ENCODE measurements at regions not wholly inside any gene's neighbourhood (a gene's known extent, or its start where the extent isn't known, plus 50 kb on each side); places are given as distances from the start of the nearest gene placed in this dataset.

DNA sequence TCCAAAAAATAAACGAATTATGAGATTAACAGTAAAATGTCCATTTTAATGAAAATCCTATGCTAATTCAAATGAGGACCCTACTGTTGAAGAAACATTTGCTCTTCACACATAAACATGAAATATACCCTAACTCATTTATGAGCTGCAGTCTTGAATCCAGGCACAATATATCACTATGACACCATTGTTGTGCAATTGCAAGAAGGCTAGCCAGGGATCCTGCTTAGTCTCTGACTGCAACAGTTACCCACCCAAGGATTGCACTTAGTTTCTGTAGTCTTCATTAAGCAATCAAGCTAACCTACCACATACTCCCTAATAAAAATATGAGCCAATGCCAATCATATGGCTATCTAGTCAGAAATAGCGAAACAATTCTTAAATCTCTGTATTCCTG, 981.0 kb upstream of the FAT3 start:
- Histone ChIP-seq H3K4me1 (ENCODE audit: control insufficient read depth in 1 of 2, insufficient read depth in 2 of 2, low read length in 2 of 2) (no peaks in the 10 kb centered on the region), H3K9me3 (ENCODE audit: control insufficient read depth in 1 of 2, low read length in 2 of 2) (no peaks in the 10 kb centered on the region), H3K36me3 (ENCODE audit: control insufficient read depth in 1 of 2, insufficient read depth in 2 of 2, low read length in 2 of 2) (no peaks in the 10 kb centered on the region), H3K27ac (ENCODE audit: low read depth, low read length) (no peak overlapping the region), H3K9ac (ENCODE audit: low read depth in 1 of 2, low read length in 2 of 2) (no peak overlapping the region), H3K27me3 (ENCODE audit: control insufficient read depth in 1 of 2, insufficient read depth in 2 of 2, low read length in 2 of 2) (no peaks in the 10 kb centered on the region), H3K4me3 (ENCODE audit: low read depth in 1 of 2, low read length in 2 of 2) (no peak overlapping the region)

DNA sequence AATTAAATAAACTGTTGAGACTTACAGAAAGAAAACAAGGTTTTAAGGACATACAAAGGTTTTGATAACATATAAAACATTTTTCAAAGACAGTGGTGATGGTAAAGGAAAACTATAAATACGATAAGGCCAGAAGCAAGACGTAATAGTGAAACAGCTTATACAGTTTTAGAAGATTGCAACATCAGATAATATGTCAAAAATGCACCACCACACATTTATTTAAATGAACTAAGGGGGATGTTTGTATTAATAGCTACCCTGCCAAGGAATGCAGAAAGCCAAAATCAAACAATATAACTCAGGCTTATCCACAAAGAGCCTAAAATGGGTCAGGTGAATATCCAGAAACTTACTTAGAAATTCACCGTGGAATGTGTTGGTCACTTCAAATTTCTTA, 981.6 kb upstream of the FAT3 start:
- Histone ChIP-seq H3K4me3 (ENCODE audit: low read depth in 1 of 2, low read length in 2 of 2) (no peak overlapping the region), H3K27me3 (ENCODE audit: control insufficient read depth in 1 of 2, insufficient read depth in 2 of 2, low read length in 2 of 2) (no peaks in the 10 kb centered on the region), H3K27ac (ENCODE audit: low read depth, low read length) (no peak overlapping the region), H3K9ac (ENCODE audit: low read depth in 1 of 2, low read length in 2 of 2) (no peak overlapping the region), H3K4me1 (ENCODE audit: control insufficient read depth in 1 of 2, insufficient read depth in 2 of 2, low read length in 2 of 2) (no peaks in the 10 kb centered on the region), H3K36me3 (ENCODE audit: control insufficient read depth in 1 of 2, insufficient read depth in 2 of 2, low read length in 2 of 2) (no peaks in the 10 kb centered on the region), H3K9me3 (ENCODE audit: control insufficient read depth in 1 of 2, low read length in 2 of 2) (no peaks in the 10 kb centered on the region)

- Histone ChIP-seq H3K36me3 (ENCODE audit: control insufficient read depth in 1 of 2, insufficient read depth in 2 of 2, low read length in 2 of 2) (no peaks in the 10 kb centered on the region), H3K9ac (ENCODE audit: low read depth in 1 of 2, low read length in 2 of 2) (no peak overlapping the region), H3K9me3 (ENCODE audit: control insufficient read depth in 1 of 2, low read length in 2 of 2) (no peaks in the 10 kb centered on the region), H3K27ac (ENCODE audit: low read depth, low read length) (no peak overlapping the region), H3K27me3 (ENCODE audit: control insufficient read depth in 1 of 2, insufficient read depth in 2 of 2, low read length in 2 of 2) (no peaks in the 10 kb centered on the region), H3K4me1 (ENCODE audit: control insufficient read depth in 1 of 2, insufficient read depth in 2 of 2, low read length in 2 of 2) (no peaks in the 10 kb centered on the region), H3K4me3 (ENCODE audit: low read depth in 1 of 2, low read length in 2 of 2) (no peak overlapping the region)
These were observed 983.4 kb upstream of the FAT3 start for GRCh38 chr11:91241226-91241625.

- no peaks in the 10 kb centered on the region for H3K9me3 ChIP-seq (ENCODE audit: control insufficient read depth in 1 of 2, low read length in 2 of 2)
- H3K9ac ChIP-seq (ENCODE audit: low read depth in 1 of 2, low read length in 2 of 2), result no peak overlapping the region
- no peak overlapping the region for H3K27ac ChIP-seq (ENCODE audit: low read depth, low read length)
- no peaks in the 10 kb centered on the region for H3K4me1 ChIP-seq (ENCODE audit: control insufficient read depth in 1 of 2, insufficient read depth in 2 of 2, low read length in 2 of 2)
- no peak overlapping the region for H3K4me3 ChIP-seq (ENCODE audit: low read depth in 1 of 2, low read length in 2 of 2)
- H3K36me3 ChIP-seq (ENCODE audit: control insufficient read depth in 1 of 2, insufficient read depth in 2 of 2, low read length in 2 of 2), result no peaks in the 10 kb centered on the region
- no peaks in the 10 kb centered on the region for H3K27me3 ChIP-seq (ENCODE audit: control insufficient read depth in 1 of 2, insufficient read depth in 2 of 2, low read length in 2 of 2)
These were observed 985.3 kb upstream of the FAT3 start for GRCh38 chr11:91239359-91239758.

DNA sequence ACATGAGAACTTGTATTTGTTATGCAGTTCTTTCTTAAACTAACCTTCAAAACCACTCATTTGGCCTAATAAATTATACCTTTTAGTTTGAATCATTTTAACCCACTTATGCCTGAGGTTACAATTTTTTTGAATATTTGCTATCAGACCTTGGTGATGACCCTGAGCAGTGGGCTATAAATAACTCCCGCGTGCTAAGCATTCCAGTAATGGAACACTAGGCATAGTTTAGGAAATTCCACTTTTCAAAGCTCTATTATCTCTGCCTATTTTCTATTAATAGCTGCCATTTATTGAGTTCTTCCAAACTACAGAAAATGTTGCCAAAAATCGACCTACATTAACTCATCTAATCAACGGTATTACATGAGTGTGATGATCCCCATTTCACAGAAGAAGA, 993.4 kb upstream of the FAT3 start:
- H3K9ac ChIP-seq (ENCODE audit: low read depth in 1 of 2, low read length in 2 of 2), result no peak overlapping the region
- no peaks in the 10 kb centered on the region for H3K36me3 ChIP-seq (ENCODE audit: control insufficient read depth in 1 of 2, insufficient read depth in 2 of 2, low read length in 2 of 2)
- no peaks in the 10 kb centered on the region for H3K4me1 ChIP-seq (ENCODE audit: control insufficient read depth in 1 of 2, insufficient read depth in 2 of 2, low read length in 2 of 2)
- H3K27ac ChIP-seq (ENCODE audit: low read depth, low read length), result no peak overlapping the region
- no peak overlapping the region for H3K4me3 ChIP-seq (ENCODE audit: low read depth in 1 of 2, low read length in 2 of 2)
- no peaks in the 10 kb centered on the region for H3K27me3 ChIP-seq (ENCODE audit: control insufficient read depth in 1 of 2, insufficient read depth in 2 of 2, low read length in 2 of 2)
- no peaks in the 10 kb centered on the region for H3K9me3 ChIP-seq (ENCODE audit: control insufficient read depth in 1 of 2, low read length in 2 of 2)

- Histone ChIP-seq H3K27ac (ENCODE audit: low read depth, low read length) (no peak overlapping the region), H3K4me3 (ENCODE audit: low read depth in 1 of 2, low read length in 2 of 2) (no peak overlapping the region), H3K9ac (ENCODE audit: low read depth in 1 of 2, low read length in 2 of 2) (no peak overlapping the region), H3K36me3 (ENCODE audit: control insufficient read depth in 1 of 2, insufficient read depth in 2 of 2, low read length in 2 of 2) (no peaks in the 10 kb centered on the region), H3K27me3 (ENCODE audit: control insufficient read depth in 1 of 2, insufficient read depth in 2 of 2, low read length in 2 of 2) (no peaks in the 10 kb centered on the region), H3K9me3 (ENCODE audit: control insufficient read depth in 1 of 2, low read length in 2 of 2) (no peaks in the 10 kb centered on the region), H3K4me1 (ENCODE audit: control insufficient read depth in 1 of 2, insufficient read depth in 2 of 2, low read length in 2 of 2) (no peaks in the 10 kb centered on the region)
These were observed 994.0 kb upstream of the FAT3 start for GRCh38 chr11:91230647-91231046.

DNA sequence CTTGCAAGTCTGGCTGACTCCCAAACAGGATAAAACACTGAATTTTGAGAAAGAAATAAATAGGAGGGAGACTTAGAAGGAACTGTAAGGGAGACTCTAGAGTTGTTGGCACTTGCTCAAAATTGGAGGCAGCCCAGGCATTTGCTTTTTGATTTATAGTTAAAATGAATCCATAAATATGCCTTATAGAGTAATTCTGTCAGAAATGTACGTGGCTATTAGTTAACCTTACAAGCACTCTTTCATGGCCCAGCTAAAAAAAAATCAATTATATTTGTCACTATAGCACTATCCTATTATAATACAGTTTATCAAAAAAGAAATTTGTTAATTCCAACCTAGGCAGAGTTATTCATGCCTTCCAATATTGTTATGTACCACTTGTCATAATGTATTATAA, 1000.0 kb upstream of the CHORDC1 start:
- H3K9me3 ChIP-seq (ENCODE audit: control insufficient read depth in 1 of 2, low read length in 2 of 2), result no peaks in the 10 kb centered on the region
- no peak overlapping the region for H3K9ac ChIP-seq (ENCODE audit: low read depth in 1 of 2, low read length in 2 of 2)
- no peaks in the 10 kb centered on the region for H3K27me3 ChIP-seq (ENCODE audit: control insufficient read depth in 1 of 2, insufficient read depth in 2 of 2, low read length in 2 of 2)
- H3K27ac ChIP-seq (ENCODE audit: low read depth, low read length), result no peak overlapping the region
- no peak overlapping the region for H3K4me3 ChIP-seq (ENCODE audit: low read depth in 1 of 2, low read length in 2 of 2)
- H3K36me3 ChIP-seq (ENCODE audit: control insufficient read depth in 1 of 2, insufficient read depth in 2 of 2, low read length in 2 of 2), result no peaks in the 10 kb centered on the region
- H3K4me1 ChIP-seq (ENCODE audit: control insufficient read depth in 1 of 2, insufficient read depth in 2 of 2, low read length in 2 of 2), result no peaks in the 10 kb centered on the region

DNA sequence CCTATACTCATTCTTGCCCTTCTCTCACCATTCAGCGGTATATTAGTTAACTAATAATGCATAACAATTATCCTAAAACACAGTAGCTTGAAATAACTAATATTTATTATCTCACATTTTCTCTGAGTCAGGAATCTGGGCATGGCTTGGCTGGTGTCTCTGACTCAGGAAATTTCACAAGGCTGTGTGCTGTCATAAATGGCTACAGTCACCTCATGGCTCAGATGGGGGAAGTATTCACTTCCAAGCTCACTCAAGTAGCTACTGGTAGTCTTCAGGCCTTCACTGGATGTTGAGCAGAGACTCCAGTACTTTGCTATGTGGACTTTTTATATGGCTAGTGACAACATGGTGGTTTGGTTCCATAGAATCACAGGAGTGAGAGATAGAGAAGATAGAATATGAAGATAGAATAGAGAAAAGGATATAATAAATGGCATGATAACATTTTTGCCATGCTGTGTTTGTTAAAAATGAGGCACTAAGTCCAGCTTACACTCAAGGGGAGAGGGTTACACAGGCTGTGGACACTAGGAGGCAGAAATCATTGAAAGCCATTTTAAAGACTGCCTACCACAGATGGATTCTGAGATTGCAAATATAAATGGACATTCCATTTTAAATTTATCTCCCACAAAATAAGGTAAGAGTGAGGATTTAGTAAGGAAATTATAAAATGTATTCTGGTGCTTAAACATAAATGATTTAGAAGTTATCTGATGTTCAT, 997.8 kb upstream of the CHORDC1 start:
- H3K36me3 ChIP-seq (ENCODE audit: control insufficient read depth in 1 of 2, insufficient read depth in 2 of 2, low read length in 2 of 2), result no peaks in the 10 kb centered on the region
- no peaks in the 10 kb centered on the region for H3K9me3 ChIP-seq (ENCODE audit: control insufficient read depth in 1 of 2, low read length in 2 of 2)
- no peak overlapping the region for H3K4me3 ChIP-seq (ENCODE audit: low read depth in 1 of 2, low read length in 2 of 2)
- no peak overlapping the region for H3K9ac ChIP-seq (ENCODE audit: low read depth in 1 of 2, low read length in 2 of 2)
- no peaks in the 10 kb centered on the region for H3K4me1 ChIP-seq (ENCODE audit: control insufficient read depth in 1 of 2, insufficient read depth in 2 of 2, low read length in 2 of 2)
- no peak overlapping the region for H3K27ac ChIP-seq (ENCODE audit: low read depth, low read length)
- no peaks in the 10 kb centered on the region for H3K27me3 ChIP-seq (ENCODE audit: control insufficient read depth in 1 of 2, insufficient read depth in 2 of 2, low read length in 2 of 2)

DNA sequence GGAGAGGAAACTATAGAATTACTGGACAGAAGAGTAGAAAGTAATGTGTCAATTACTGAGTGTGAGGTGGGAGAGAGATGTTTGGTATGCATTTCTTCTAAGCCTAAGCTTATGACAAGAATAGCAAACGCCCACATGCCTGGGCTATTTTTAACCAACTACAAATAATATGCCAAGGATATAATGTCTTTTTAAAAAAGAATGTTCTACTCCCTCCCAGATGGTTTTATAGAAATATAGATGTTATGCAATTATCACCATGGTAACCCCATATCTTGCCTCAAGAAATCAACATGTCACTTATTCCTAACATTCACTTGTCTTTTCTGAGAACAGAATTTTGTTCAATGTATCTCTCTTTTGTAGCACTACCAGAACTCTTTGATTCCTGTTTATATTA, 996.7 kb upstream of the CHORDC1 start:
- Histone ChIP-seq H3K9ac (ENCODE audit: low read depth in 1 of 2, low read length in 2 of 2) (no peak overlapping the region), H3K4me3 (ENCODE audit: low read depth in 1 of 2, low read length in 2 of 2) (no peak overlapping the region), H3K9me3 (ENCODE audit: control insufficient read depth in 1 of 2, low read length in 2 of 2) (no peaks in the 10 kb centered on the region), H3K36me3 (ENCODE audit: control insufficient read depth in 1 of 2, insufficient read depth in 2 of 2, low read length in 2 of 2) (no peaks in the 10 kb centered on the region), H3K4me1 (ENCODE audit: control insufficient read depth in 1 of 2, insufficient read depth in 2 of 2, low read length in 2 of 2) (no peaks in the 10 kb centered on the region), H3K27me3 (ENCODE audit: control insufficient read depth in 1 of 2, insufficient read depth in 2 of 2, low read length in 2 of 2) (no peaks in the 10 kb centered on the region), H3K27ac (ENCODE audit: low read depth, low read length) (no peak overlapping the region)

- Histone ChIP-seq H3K9me3 (ENCODE audit: control insufficient read depth in 1 of 2, low read length in 2 of 2) (no peaks in the 10 kb centered on the region), H3K4me3 (ENCODE audit: low read depth in 1 of 2, low read length in 2 of 2) (no peak overlapping the region), H3K27ac (ENCODE audit: low read depth, low read length) (no peak overlapping the region), H3K4me1 (ENCODE audit: control insufficient read depth in 1 of 2, insufficient read depth in 2 of 2, low read length in 2 of 2) (no peaks in the 10 kb centered on the region), H3K9ac (ENCODE audit: low read depth in 1 of 2, low read length in 2 of 2) (no peak overlapping the region), H3K27me3 (ENCODE audit: control insufficient read depth in 1 of 2, insufficient read depth in 2 of 2, low read length in 2 of 2) (no peaks in the 10 kb centered on the region), H3K36me3 (ENCODE audit: control insufficient read depth in 1 of 2, insufficient read depth in 2 of 2, low read length in 2 of 2) (no peaks in the 10 kb centered on the region)
These were observed 986.9 kb upstream of the CHORDC1 start for GRCh38 chr11:91209751-91210150.

GRCh38 chr11:91209306-91209705, 986.5 kb upstream of the CHORDC1 start:
- H3K27me3 ChIP-seq (ENCODE audit: control insufficient read depth in 1 of 2, insufficient read depth in 2 of 2, low read length in 2 of 2), result no peaks in the 10 kb centered on the region
- no peak overlapping the region for H3K9ac ChIP-seq (ENCODE audit: low read depth in 1 of 2, low read length in 2 of 2)
- H3K4me1 ChIP-seq (ENCODE audit: control insufficient read depth in 1 of 2, insufficient read depth in 2 of 2, low read length in 2 of 2), result no peaks in the 10 kb centered on the region
- no peaks in the 10 kb centered on the region for H3K9me3 ChIP-seq (ENCODE audit: control insufficient read depth in 1 of 2, low read length in 2 of 2)
- no peak overlapping the region for H3K4me3 ChIP-seq (ENCODE audit: low read depth in 1 of 2, low read length in 2 of 2)
- H3K36me3 ChIP-seq (ENCODE audit: control insufficient read depth in 1 of 2, insufficient read depth in 2 of 2, low read length in 2 of 2), result no peaks in the 10 kb centered on the region
- H3K27ac ChIP-seq (ENCODE audit: low read depth, low read length), result no peak overlapping the region

Data from duodenal mucosa (tissue), 2 donors.